Vagina (tissue), 2 donors: ENCODE measurements at regions not wholly inside any gene's neighbourhood (a gene's known extent, or its start where the extent isn't known, plus 50 kb on each side); places are given as distances from the start of the nearest gene placed in this dataset.

Source experiments
- POLR2A ChIP-seq, 2 donors: fragments of 450-650 bp; IDR thresholded peaks; one replicate each; pipeline ENCODE4 v1.6.1; 2017; ENCODE audit warnings: antibody characterized with exemption in 2 of 2, mild to moderate bottlenecking in 2 of 2, moderate library complexity in 2 of 2
- TF ChIP-seq, protein P1 (sequence below), 3 experiments: fragments of 450-650 bp in 2 of 3; fragments of 200-600 bp in 1 of 3; sonication (generic) in 1 of 3; IDR thresholded peaks; one replicate each; pipeline ENCODE4 v1.5.1; 2017 to 2019; ENCODE audit warnings: antibody characterized with exemption in 3 of 3, mild to moderate bottlenecking in 2 of 3, moderate library complexity in 2 of 3

DNA sequence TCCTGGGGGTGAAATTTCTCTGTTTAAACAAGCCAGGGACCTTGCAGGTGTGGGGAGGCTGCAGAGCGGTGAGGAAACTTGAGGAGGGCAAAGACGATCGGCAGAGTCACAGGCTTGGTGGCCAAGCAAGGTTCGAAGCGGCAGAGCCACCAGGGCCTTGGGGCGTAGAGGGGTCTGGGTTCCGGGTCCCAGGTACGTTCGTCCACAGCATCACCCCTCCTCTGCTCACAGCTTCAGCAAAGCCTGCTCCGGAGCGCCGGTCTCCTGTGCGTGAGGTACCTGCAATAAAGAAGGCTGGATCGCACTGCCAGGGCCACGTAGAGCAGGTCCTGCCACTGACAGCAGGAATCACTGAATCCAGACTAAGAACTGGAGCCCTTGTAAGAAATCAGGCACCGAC lies 66.8 kb upstream of the PCSK6 start:
- TF ChIP-seq POLR2A (IDR thresholded peaks at IDR 0.05) = no peak
- TF ChIP-seq, protein P1, sequence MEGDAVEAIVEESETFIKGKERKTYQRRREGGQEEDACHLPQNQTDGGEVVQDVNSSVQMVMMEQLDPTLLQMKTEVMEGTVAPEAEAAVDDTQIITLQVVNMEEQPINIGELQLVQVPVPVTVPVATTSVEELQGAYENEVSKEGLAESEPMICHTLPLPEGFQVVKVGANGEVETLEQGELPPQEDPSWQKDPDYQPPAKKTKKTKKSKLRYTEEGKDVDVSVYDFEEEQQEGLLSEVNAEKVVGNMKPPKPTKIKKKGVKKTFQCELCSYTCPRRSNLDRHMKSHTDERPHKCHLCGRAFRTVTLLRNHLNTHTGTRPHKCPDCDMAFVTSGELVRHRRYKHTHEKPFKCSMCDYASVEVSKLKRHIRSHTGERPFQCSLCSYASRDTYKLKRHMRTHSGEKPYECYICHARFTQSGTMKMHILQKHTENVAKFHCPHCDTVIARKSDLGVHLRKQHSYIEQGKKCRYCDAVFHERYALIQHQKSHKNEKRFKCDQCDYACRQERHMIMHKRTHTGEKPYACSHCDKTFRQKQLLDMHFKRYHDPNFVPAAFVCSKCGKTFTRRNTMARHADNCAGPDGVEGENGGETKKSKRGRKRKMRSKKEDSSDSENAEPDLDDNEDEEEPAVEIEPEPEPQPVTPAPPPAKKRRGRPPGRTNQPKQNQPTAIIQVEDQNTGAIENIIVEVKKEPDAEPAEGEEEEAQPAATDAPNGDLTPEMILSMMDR (IDR thresholded peaks at IDR 0.05) = no peak
